Omental fat pad (tissue), 3 donors: ENCODE measurements at regions not wholly inside any gene's neighbourhood (a gene's known extent, or its start where the extent isn't known, plus 50 kb on each side); places are given as distances from the start of the nearest gene placed in this dataset.

Source experiments
- ATAC-seq: fragments of 150-250 bp; one replicate; pipeline ENCODE4 v1.9.1; 2016; ENCODE audit warnings: mild to moderate bottlenecking, moderate library complexity; ENCODE audit not compliant: low FRiP score
- DNase-seq: peaks from one replicate; pipeline ENCODE4 v3.0.0-alpha.2; 2019; ENCODE audit warnings: low spot score
- CTCF ChIP-seq, 3 donors: fragments of 450-650 bp; IDR thresholded peaks; one replicate each; pipeline ENCODE4 v1.5.1; 2016 to 2017; ENCODE audit warnings: antibody characterized with exemption in 3 of 3, mild to moderate bottlenecking in 3 of 3, moderate library complexity in 2 of 3

- TF ChIP-seq CTCF (IDR thresholded peaks at IDR 0.05) = no peak
- ATAC-seq = no peak
- no peak for DNase-seq
These were observed 180.7 kb downstream of the ETS2 start for GRCh38 chr21:38986406-38986805.

GRCh38 chr21:38985568-38986378, 180.0 kb downstream of the ETS2 start:
- DNase-seq (peak; percentile 40), ATAC-seq (peak; percentile 52)
- no peak for TF ChIP-seq CTCF (IDR thresholded peaks at IDR 0.05)

GRCh38 chr21:38984982-38985567, 179.3 kb downstream of the ETS2 start:
- TF ChIP-seq CTCF (IDR thresholded peaks at IDR 0.05) = no peak
- no peak for DNase-seq
- no peak for ATAC-seq

GRCh38 chr21:38984568-38984967, 178.8 kb downstream of the ETS2 start:
- no peak for DNase-seq
- ATAC-seq = no peak
- no peak for TF ChIP-seq CTCF (IDR thresholded peaks at IDR 0.05)

GRCh38 chr21:38983560-38983959, 177.8 kb downstream of the ETS2 start:
- no peak for TF ChIP-seq CTCF (IDR thresholded peaks at IDR 0.05)
- ATAC-seq = no peak

GRCh38 chr21:38982804-38983203, 177.1 kb downstream of the ETS2 start:
- no peak for DNase-seq
- no peak for ATAC-seq
- no peak for TF ChIP-seq CTCF (IDR thresholded peaks at IDR 0.05)

More at GRCh38 chr21:38983560-38983959, 177.8 kb downstream of the ETS2 start:
- no peak for DNase-seq

- no peak for TF ChIP-seq CTCF (IDR thresholded peaks at IDR 0.05)
- DNase-seq = no peak
- no peak for ATAC-seq
These were observed 176.4 kb downstream of the ETS2 start for GRCh38 chr21:38982096-38982495.
